GM12878 (cell line): ENCODE measurements at regions not wholly inside any gene's neighbourhood (a gene's known extent, or its start where the extent isn't known, plus 50 kb on each side); places are given as distances from the start of the nearest gene placed in this dataset.

Experiments
- ATF7 ChIP-seq: fragments of 450-650 bp; IDR thresholded peaks from 2 replicates; pipeline ENCODE4 v1.6.1; 2016; ENCODE audit warnings: low read depth, mild to moderate bottlenecking
- BCL11A ChIP-seq: IDR thresholded peaks from 2 replicates; pipeline ENCODE4 v1.6.1; 2011; ENCODE audit warnings: low read depth, low read length
- BHLHE40 ChIP-seq, 2 experiments: fragments of 450-650 bp in 1 of 2; IDR thresholded peaks; 2 replicates each; pipeline ENCODE4 v1.6.1; 2011 to 2017; ENCODE audit warnings: low read depth in 2 of 2, borderline replicate concordance in 1 of 2, improper control_type of control experiment in 1 of 2, low read length in 1 of 2, mild to moderate bottlenecking in 1 of 2
- CBX3 ChIP-seq: fragments of 200-600 bp; sonication (generic); IDR thresholded peaks from 2 replicates; pipeline ENCODE4 v1.6.1; 2016; ENCODE audit warnings: low read depth, borderline replicate concordance
- CHD1 ChIP-seq: IDR thresholded peaks from 2 replicates; pipeline ENCODE4 v1.6.1; 2012; ENCODE audit warnings: low read depth, low read length, improper control_type of control experiment
- CHD2 ChIP-seq: IDR thresholded peaks from 2 replicates; pipeline ENCODE4 v1.6.1; 2011; ENCODE audit warnings: low read depth, low read length, improper control_type of control experiment, borderline replicate concordance
- CREB1 ChIP-seq: IDR thresholded peaks from 2 replicates; pipeline ENCODE4 v1.6.1; 2012; ENCODE audit warnings: low read depth, mild to moderate bottlenecking, inconsistent platforms
- CREM ChIP-seq: IDR thresholded peaks from 2 replicates; pipeline ENCODE4 v1.6.1; 2014; ENCODE audit warnings: antibody characterized with exemption, low read depth
- DPF2 ChIP-seq: fragments of 450-650 bp; IDR thresholded peaks from 2 replicates; pipeline ENCODE4 v1.6.1; 2017; ENCODE audit warnings: mild to moderate bottlenecking
- ESRRA ChIP-seq: IDR thresholded peaks from 2 replicates; pipeline ENCODE4 v1.6.1; 2012; ENCODE audit warnings: mild to moderate bottlenecking, low read length, improper control_type of control experiment
- FOXM1 ChIP-seq: IDR thresholded peaks from 2 replicates; pipeline ENCODE4 v1.6.1; 2012; ENCODE audit warnings: low read depth, mild to moderate bottlenecking, inconsistent platforms, low read length, moderate library complexity
- GABPA ChIP-seq: IDR thresholded peaks from 2 replicates; pipeline ENCODE4 v1.6.1; 2014; ENCODE audit warnings: antibody characterized with exemption, low read depth, mild to moderate bottlenecking, inconsistent platforms
- JUND ChIP-seq: IDR thresholded peaks from 2 replicates; pipeline ENCODE4 v1.6.1; 2012; ENCODE audit warnings: low read depth, mild to moderate bottlenecking, low read length, improper control_type of control experiment, moderate library complexity
- MEF2A ChIP-seq: IDR thresholded peaks from 2 replicates; pipeline ENCODE4 v1.6.1; 2011; ENCODE audit warnings: low read depth, mild to moderate bottlenecking, low read length, moderate library complexity; ENCODE audit not compliant: insufficient read depth
- NKRF ChIP-seq: fragments of 450-650 bp; conservative IDR thresholded peaks from 2 replicates; pipeline ENCODE4 v1.6.1; 2017; ENCODE audit warnings: mild to moderate bottlenecking, moderate library complexity
- NR2F1 ChIP-seq: fragments of 450-650 bp; conservative IDR thresholded peaks from 2 replicates; pipeline ENCODE4 v1.6.1; 2017; ENCODE audit warnings: mild to moderate bottlenecking
- PML ChIP-seq: IDR thresholded peaks from 2 replicates; pipeline ENCODE4 v1.6.1; 2012; ENCODE audit warnings: low read length, inconsistent platforms
- RB1 ChIP-seq: fragments of 450-650 bp; formaldehyde crosslinking; IDR thresholded peaks from 2 replicates; pipeline ENCODE4 v1.6.1; 2017; ENCODE audit warnings: mild to moderate bottlenecking, borderline replicate concordance
- RBBP5 ChIP-seq: fragments of 200-600 bp; sonication (generic); conservative IDR thresholded peaks from 2 replicates; pipeline ENCODE4 v1.6.1; 2016
- RCOR1 ChIP-seq: conservative IDR thresholded peaks from 2 replicates; pipeline ENCODE4 v1.6.1; 2012; ENCODE audit warnings: low read depth, low read length, improper control_type of control experiment
- SMAD1 ChIP-seq: fragments of 450-650 bp; IDR thresholded peaks from 2 replicates; pipeline ENCODE4 v1.6.1; 2018; ENCODE audit warnings: mild to moderate bottlenecking, low read depth; ENCODE audit not compliant: partially characterized antibody
- SMC3 ChIP-seq: IDR thresholded peaks from 2 replicates; pipeline ENCODE4 v1.6.1; 2011; ENCODE audit warnings: low read length, improper control_type of control experiment, borderline replicate concordance
- SPI1 ChIP-seq: IDR thresholded peaks from 2 replicates; pipeline ENCODE4 v1.6.1; 2011; ENCODE audit warnings: low read depth, mild to moderate bottlenecking, low read length, moderate library complexity, borderline replicate concordance; ENCODE audit not compliant: insufficient read depth
- ZBED1 ChIP-seq: IDR thresholded peaks from 2 replicates; pipeline ENCODE4 v1.6.1; 2016; ENCODE audit warnings: borderline replicate concordance
- ZBTB33 ChIP-seq: fragments of 450-650 bp; IDR thresholded peaks from 2 replicates; pipeline ENCODE4 v1.6.1; 2017; ENCODE audit warnings: mild to moderate bottlenecking
- TF ChIP-seq, protein P1 (sequence below): fragments of 450-650 bp; IDR thresholded peaks from 2 replicates; pipeline ENCODE4 v1.6.1; 2017; ENCODE audit warnings: mild to moderate bottlenecking, low read depth, inconsistent platforms; ENCODE audit not compliant: poor library complexity, severe bottlenecking

GRCh38 chr4:123776267-123776666 lies 379.7 kb downstream of the SPRY1 start (continued):
- TF ChIP-seq SMC3 (0 out of 2 replicates have a peak, but pooled peaks have one; percentile 14), NKRF (no peak), FOXM1 (0 out of 2 replicates have a peak, but pooled peaks have one; percentile 36), CREM (peak; percentile 53; the same call in 1 of the 2 replicates), ATF7 (peak; percentile 38; the same call in 1 of the 2 replicates), ZBTB33 (no peak), SMAD1 (no peak), JUND (0 out of 2 replicates have a peak, but pooled peaks have one; percentile 10), CBX3 (no peak), DPF2 (peak; percentile 88), BCL11A (peak; percentile 41; the same call in 1 of the 2 replicates), MEF2A (peak; percentile 51; the same call in 1 of the 2 replicates), RB1 (no peak), BHLHE40 (IDR thresholded peaks at IDR 0.05; ENCODE audit: borderline replicate concordance in 1 of 2, low read depth in 2 of 2, low read length in 1 of 2) (no peak), NR2F1 (no peak), CREB1 (0 out of 2 replicates have a peak, but pooled peaks have one; percentile 29), CHD2 (no peak), ZBED1 (no peak), RBBP5 (no peak), RCOR1 (no peak), GABPA (no peak), ESRRA (no peak), SPI1 (peak; percentile 96), PML (no peak), CHD1 (no peak)
- TF ChIP-seq, protein P1, sequence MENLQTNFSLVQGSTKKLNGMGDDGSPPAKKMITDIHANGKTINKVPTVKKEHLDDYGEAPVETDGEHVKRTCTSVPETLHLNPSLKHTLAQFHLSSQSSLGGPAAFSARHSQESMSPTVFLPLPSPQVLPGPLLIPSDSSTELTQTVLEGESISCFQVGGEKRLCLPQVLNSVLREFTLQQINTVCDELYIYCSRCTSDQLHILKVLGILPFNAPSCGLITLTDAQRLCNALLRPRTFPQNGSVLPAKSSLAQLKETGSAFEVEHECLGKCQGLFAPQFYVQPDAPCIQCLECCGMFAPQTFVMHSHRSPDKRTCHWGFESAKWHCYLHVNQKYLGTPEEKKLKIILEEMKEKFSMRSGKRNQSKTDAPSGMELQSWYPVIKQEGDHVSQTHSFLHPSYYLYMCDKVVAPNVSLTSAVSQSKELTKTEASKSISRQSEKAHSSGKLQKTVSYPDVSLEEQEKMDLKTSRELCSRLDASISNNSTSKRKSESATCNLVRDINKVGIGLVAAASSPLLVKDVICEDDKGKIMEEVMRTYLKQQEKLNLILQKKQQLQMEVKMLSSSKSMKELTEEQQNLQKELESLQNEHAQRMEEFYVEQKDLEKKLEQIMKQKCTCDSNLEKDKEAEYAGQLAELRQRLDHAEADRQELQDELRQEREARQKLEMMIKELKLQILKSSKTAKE = no peak
